ENCODE measurements at regions not wholly inside any gene's neighbourhood (a gene's known extent, or its start where the extent isn't known, plus 50 kb on each side); places are given as distances from the start of the nearest gene placed in this dataset.

DNA sequence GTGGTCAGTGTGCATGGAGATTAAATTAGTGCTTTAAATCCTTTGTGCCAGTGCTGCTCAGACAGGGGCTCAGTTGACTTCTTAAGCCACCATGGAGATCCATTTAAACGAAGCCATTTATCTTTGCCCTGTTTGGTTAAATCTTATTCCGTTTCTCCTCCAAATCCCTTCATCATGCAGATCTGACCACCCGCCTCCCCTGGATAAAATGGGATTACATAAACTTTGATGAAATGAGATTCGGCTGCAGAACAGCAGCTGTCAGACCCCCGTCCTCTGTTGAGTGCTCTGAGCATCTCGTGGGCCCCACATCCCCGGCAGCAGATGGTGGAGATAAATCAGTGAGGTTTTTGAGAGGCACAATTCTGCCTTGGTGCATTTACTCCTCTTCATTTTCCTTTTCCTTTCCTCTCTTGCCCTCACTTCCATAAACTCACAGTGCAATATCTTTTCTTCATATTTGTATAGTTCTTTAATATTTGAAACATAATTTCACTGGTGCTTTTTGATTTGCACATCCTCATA lies 84.4 kb upstream of the TWIST2 start:
- no peak for TF ChIP-seq POLR2A (IDR thresholded peaks at IDR 0.05)
- TF ChIP-seq, protein P1, sequence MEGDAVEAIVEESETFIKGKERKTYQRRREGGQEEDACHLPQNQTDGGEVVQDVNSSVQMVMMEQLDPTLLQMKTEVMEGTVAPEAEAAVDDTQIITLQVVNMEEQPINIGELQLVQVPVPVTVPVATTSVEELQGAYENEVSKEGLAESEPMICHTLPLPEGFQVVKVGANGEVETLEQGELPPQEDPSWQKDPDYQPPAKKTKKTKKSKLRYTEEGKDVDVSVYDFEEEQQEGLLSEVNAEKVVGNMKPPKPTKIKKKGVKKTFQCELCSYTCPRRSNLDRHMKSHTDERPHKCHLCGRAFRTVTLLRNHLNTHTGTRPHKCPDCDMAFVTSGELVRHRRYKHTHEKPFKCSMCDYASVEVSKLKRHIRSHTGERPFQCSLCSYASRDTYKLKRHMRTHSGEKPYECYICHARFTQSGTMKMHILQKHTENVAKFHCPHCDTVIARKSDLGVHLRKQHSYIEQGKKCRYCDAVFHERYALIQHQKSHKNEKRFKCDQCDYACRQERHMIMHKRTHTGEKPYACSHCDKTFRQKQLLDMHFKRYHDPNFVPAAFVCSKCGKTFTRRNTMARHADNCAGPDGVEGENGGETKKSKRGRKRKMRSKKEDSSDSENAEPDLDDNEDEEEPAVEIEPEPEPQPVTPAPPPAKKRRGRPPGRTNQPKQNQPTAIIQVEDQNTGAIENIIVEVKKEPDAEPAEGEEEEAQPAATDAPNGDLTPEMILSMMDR (IDR thresholded peaks at IDR 0.05) = no peak

All from transverse colon (tissue), 3 donors.